Gastrocnemius medialis (tissue), 4 donors: ENCODE measurements at regions not wholly inside any gene's neighbourhood (a gene's known extent, or its start where the extent isn't known, plus 50 kb on each side); places are given as distances from the start of the nearest gene placed in this dataset.

ENCODE experiments used
- ATAC-seq, 2 donors: fragments of 150-250 bp; one replicate each; pipeline ENCODE4 v1.9.1; 2016
- DNase-seq, 2 donors: peaks; one replicate each; pipeline ENCODE4 v3.0.0-alpha.2; 2019
- H3K27ac ChIP-seq, 4 donors: fragments of 200-600 bp; sonication (generic); 1 replicate in 1 of 4; 2 replicates in 3 of 4; pipeline ENCODE4 v1.5.1; 2016 to 2018; ENCODE audit warnings: mild to moderate bottlenecking in 2 of 4, moderate library complexity in 1 of 4
- H3K27me3 ChIP-seq, 3 donors: fragments of 200-600 bp; sonication (generic) in 2 of 3; 1 replicate in 1 of 3; 2 replicates in 2 of 3; pipeline versions ENCODE4 v1.5.1 to v1.6.0; 2016 to 2019; ENCODE audit warnings: mild to moderate bottlenecking in 1 of 3, moderate library complexity in 1 of 3
- H3K36me3 ChIP-seq, 2 donors: fragments of 200-600 bp; sonication (generic) in 1 of 2; one replicate each; pipeline ENCODE4 v1.5.1; 2017 to 2018
- H3K4me1 ChIP-seq, 2 donors: fragments of 200-600 bp; sonication (generic) in 1 of 2; one replicate each; pipeline ENCODE4 v1.5.1; 2016 to 2017; ENCODE audit warnings: mild to moderate bottlenecking in 2 of 2
- H3K4me3 ChIP-seq, 4 donors: fragments of 200-600 bp; sonication (generic) in 3 of 4; 1 replicate in 1 of 4; 2 replicates in 3 of 4; pipeline ENCODE4 v1.5.1; 2016 to 2019; ENCODE audit warnings: mild to moderate bottlenecking in 2 of 4
- H3K9me3 ChIP-seq, 3 donors: fragments of 200-600 bp; sonication (generic) in 2 of 3; 1 replicate in 1 of 3; 2 replicates in 2 of 3; pipeline ENCODE4 v1.5.1; 2016 to 2019
- CTCF ChIP-seq, 5 experiments: fragments of 450-650 bp in 3 of 5; fragments of 200-600 bp in 2 of 5; sonication (generic) in 2 of 5; IDR thresholded peaks in 4 of 5; conservative IDR thresholded peaks in 1 of 5; 1 replicate in 4 of 5; 2 replicates in 1 of 5; pipeline ENCODE4 v1.5.1; 2016 to 2019; ENCODE audit warnings: antibody characterized with exemption in 5 of 5, mild to moderate bottlenecking in 3 of 5, moderate library complexity in 3 of 5
- POLR2A ChIP-seq, 2 donors: fragments of 450-650 bp; IDR thresholded peaks; one replicate each; pipeline ENCODE4 v1.6.1; 2017; ENCODE audit warnings: antibody characterized with exemption in 2 of 2, mild to moderate bottlenecking in 2 of 2, moderate library complexity in 2 of 2
- in situ Hi-C, 4 donors: fragments of 200-750 bp; cut with MboI; loops; one replicate each; pipeline versions ENCODE4 v1.15.0 to v1.8.0; 2017; ENCODE audit warnings: low sequenced_read_pairs in 4 of 4
- intact Hi-C: fragments of 100-400 bp; cut with DNase I; formaldehyde crosslinking; loops from one replicate; pipeline ENCODE4 v1.15.1; 2023; ENCODE audit warnings: low total_unique reads

GRCh38 chr9:16180091-16180490 lies 627.2 kb downstream of the CCDC171 start:
- intact Hi-C loops = no loop called here
- no peak for ATAC-seq
- no peaks in the 10 kb centered on the region for H3K27me3 ChIP-seq
- no peaks in the 10 kb centered on the region for H3K36me3 ChIP-seq
- in situ Hi-C loops = loop anchor here in 1 of 4 donors (25.0 kb wide), 1 partner anchor 357 kb away; no protein-coding TSS in a partner anchor
- no peaks in the 10 kb centered on the region for H3K4me1 ChIP-seq
- H3K4me3 ChIP-seq = no peak overlapping the region
- no peak for DNase-seq
- H3K27ac ChIP-seq = no peak overlapping the region
- H3K9me3 ChIP-seq = no peaks in the 10 kb centered on the region
- no peak for TF ChIP-seq POLR2A (IDR thresholded peaks at IDR 0.05)
- TF ChIP-seq CTCF (IDR thresholded peaks at IDR 0.05 in 4 of 5, conservative IDR thresholded peaks at IDR 0.05 in 1 of 5) = no peak

GRCh38 chr9:16180546-16180945 lies 627.7 kb downstream of the CCDC171 start:
- TF ChIP-seq CTCF (IDR thresholded peaks at IDR 0.05 in 4 of 5, conservative IDR thresholded peaks at IDR 0.05 in 1 of 5) (no peak), POLR2A (IDR thresholded peaks at IDR 0.05) (no peak)
- no peak for ATAC-seq
- no peak for DNase-seq
- Histone ChIP-seq H3K36me3 (no peaks in the 10 kb centered on the region), H3K27me3 (no peaks in the 10 kb centered on the region), H3K9me3 (no peaks in the 10 kb centered on the region), H3K27ac (no peak overlapping the region), H3K4me3 (no peak overlapping the region), H3K4me1 (no peaks in the 10 kb centered on the region)
- in situ Hi-C loops = loop anchor here in 1 of 4 donors (25.0 kb wide), 1 partner anchor 357 kb away; no protein-coding TSS in a partner anchor
- intact Hi-C loops = no loop called here

GRCh38 chr9:16181539-16181938 lies 628.7 kb downstream of the CCDC171 start:
- intact Hi-C loops (no loop called here), in situ Hi-C loops (loop anchor here in 1 of 4 donors (25.0 kb wide), 1 partner anchor 356 kb away; no protein-coding TSS in a partner anchor)
- H3K4me3 ChIP-seq = no peak overlapping the region
- H3K27ac ChIP-seq = no peak overlapping the region
- no peaks in the 10 kb centered on the region for H3K36me3 ChIP-seq
- no peaks in the 10 kb centered on the region for H3K9me3 ChIP-seq
- no peak for TF ChIP-seq CTCF (IDR thresholded peaks at IDR 0.05 in 4 of 5, conservative IDR thresholded peaks at IDR 0.05 in 1 of 5)
- no peak for TF ChIP-seq POLR2A (IDR thresholded peaks at IDR 0.05)
- DNase-seq (no peak), ATAC-seq (no peak)
- no peaks in the 10 kb centered on the region for H3K4me1 ChIP-seq
- H3K27me3 ChIP-seq = no peaks in the 10 kb centered on the region

- DNase-seq = no peak
- in situ Hi-C loops (loop anchor here in 1 of 4 donors (25.0 kb wide), 1 partner anchor 355 kb away; no protein-coding TSS in a partner anchor), intact Hi-C loops (no loop called here)
- Histone ChIP-seq H3K27ac (no peak overlapping the region), H3K36me3 (no peaks in the 10 kb centered on the region), H3K27me3 (no peaks in the 10 kb centered on the region), H3K4me1 (no peaks in the 10 kb centered on the region), H3K4me3 (no peak overlapping the region), H3K9me3 (no peaks in the 10 kb centered on the region)
- ATAC-seq = no peak
- TF ChIP-seq POLR2A (IDR thresholded peaks at IDR 0.05) = no peak
- TF ChIP-seq CTCF (IDR thresholded peaks at IDR 0.05 in 4 of 5, conservative IDR thresholded peaks at IDR 0.05 in 1 of 5) = no peak
Observed at GRCh38 chr9:16182784-16183183, 629.9 kb downstream of the CCDC171 start.
